Keratinocyte (primary cell): ENCODE measurements at regions not wholly inside any gene's neighbourhood (a gene's known extent, or its start where the extent isn't known, plus 50 kb on each side); places are given as distances from the start of the nearest gene placed in this dataset.

Source experiments
- CTCF ChIP-seq, 3 experiments: IDR thresholded peaks in 1 of 3; conservative IDR thresholded peaks in 1 of 3; optimal IDR thresholded peaks in 1 of 3; 2 replicates in 2 of 3; 3 replicates in 1 of 3; pipeline versions ENCODE3 to v1.5.1; 2011; ENCODE audit warnings: low read length in 3 of 3, mild to moderate bottlenecking in 3 of 3, moderate library complexity in 2 of 3, control low read depth in 1 of 3, inconsistent platforms in 1 of 3; ENCODE audit not compliant: insufficient read depth in 2 of 3; ENCODE audit errors: extremely low read depth in 1 of 3
- EZH2 ChIP-seq: IDR thresholded peaks from one replicate; pipeline ENCODE4 v1.6.1; 2012; ENCODE audit warnings: inconsistent platforms, mild to moderate bottlenecking, low read length, moderate library complexity

GRCh38 chr4:53931461-53931961 lies 132.9 kb downstream of the CHIC2 start:
- no peak for TF ChIP-seq CTCF (optimal IDR thresholded peaks at IDR 0.05 in 1 of 3, IDR thresholded peaks at IDR 0.05 in 1 of 3, conservative IDR thresholded peaks at IDR 0.05 in 1 of 3; ENCODE audit: extremely low read depth in 1 of 3, insufficient read depth in 2 of 3, low read length in 3 of 3)
- TF ChIP-seq EZH2: no peak
